HUES6 (cell line): ENCODE measurements at regions not wholly inside any gene's neighbourhood (a gene's known extent, or its start where the extent isn't known, plus 50 kb on each side); places are given as distances from the start of the nearest gene placed in this dataset.
"Not testable (repeated sequence)": the region's sequence is repeated elsewhere in the genome, so short reads cannot be mapped to it uniquely, and the experiment has no call there.

Experiments
- H3K27ac ChIP-seq: 2 replicates; pipeline ENCODE4 v1.7.0; 2013; ENCODE audit warnings: low read depth, mild to moderate bottlenecking, low read length, inconsistent platforms
- H3K27me3 ChIP-seq: 2 replicates; pipeline ENCODE4 v1.6.1; 2013; ENCODE audit warnings: low read length; ENCODE audit not compliant: control insufficient read depth, insufficient read depth
- H3K36me3 ChIP-seq: 2 replicates; pipeline ENCODE4 v1.6.1; 2013; ENCODE audit warnings: low read length; ENCODE audit not compliant: control insufficient read depth, insufficient read depth
- H3K4me1 ChIP-seq: 2 replicates; pipeline ENCODE4 v1.6.1; 2013; ENCODE audit warnings: low read length; ENCODE audit not compliant: control insufficient read depth, insufficient read depth
- H3K4me3 ChIP-seq: 2 replicates; pipeline ENCODE4 v1.5.1; 2013; ENCODE audit warnings: low read depth, low read length
- H3K9ac ChIP-seq: one replicate; pipeline ENCODE4 v1.6.1; 2013; ENCODE audit warnings: mild to moderate bottlenecking, low read length
- H3K9me3 ChIP-seq: 2 replicates; pipeline ENCODE4 v1.6.1; 2013; ENCODE audit warnings: low read depth, low read length; ENCODE audit not compliant: control insufficient read depth, insufficient read depth

DNA sequence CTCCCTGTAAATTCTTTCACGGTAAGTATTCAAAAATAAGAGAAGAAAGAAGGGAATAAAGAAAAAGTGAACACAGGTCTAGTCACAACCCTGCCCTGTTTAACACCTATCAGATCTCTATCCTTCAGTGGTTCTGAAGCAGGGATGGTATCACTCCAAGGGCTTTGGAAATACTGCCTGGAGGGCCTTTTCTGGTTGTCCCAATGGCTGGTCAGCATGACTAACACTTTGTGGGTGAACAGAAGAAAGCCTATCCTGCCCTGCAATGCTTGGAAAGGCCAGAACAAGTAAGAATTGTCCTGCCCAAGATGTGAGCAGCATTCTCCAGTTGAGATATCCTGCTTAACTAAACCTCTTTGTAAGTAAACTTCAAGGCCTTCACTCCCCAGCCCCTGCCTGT, 124.9 kb downstream of the TMEM167A start:
- no peaks in the 10 kb centered on the region for H3K36me3 ChIP-seq
- no peak overlapping the region for H3K9ac ChIP-seq
- H3K9me3 ChIP-seq, result peaks cover 10% of the 10 kb centered on the region; the same call in 1 of the 2 replicates
- no peaks in the 10 kb centered on the region for H3K4me1 ChIP-seq
- H3K4me3 ChIP-seq, result no peak overlapping the region
- no peak overlapping the region for H3K27ac ChIP-seq
- no peaks in the 10 kb centered on the region for H3K27me3 ChIP-seq

GRCh38 chr5:82944267-82944666, 132.9 kb downstream of the TMEM167A start:
- not testable (repeated sequence) for H3K36me3 ChIP-seq, H3K4me3 ChIP-seq, H3K9ac ChIP-seq, H3K27ac ChIP-seq, H3K4me1 ChIP-seq, H3K27me3 ChIP-seq
- H3K9me3 ChIP-seq, result peaks cover 21% of the 10 kb centered on the region

DNA sequence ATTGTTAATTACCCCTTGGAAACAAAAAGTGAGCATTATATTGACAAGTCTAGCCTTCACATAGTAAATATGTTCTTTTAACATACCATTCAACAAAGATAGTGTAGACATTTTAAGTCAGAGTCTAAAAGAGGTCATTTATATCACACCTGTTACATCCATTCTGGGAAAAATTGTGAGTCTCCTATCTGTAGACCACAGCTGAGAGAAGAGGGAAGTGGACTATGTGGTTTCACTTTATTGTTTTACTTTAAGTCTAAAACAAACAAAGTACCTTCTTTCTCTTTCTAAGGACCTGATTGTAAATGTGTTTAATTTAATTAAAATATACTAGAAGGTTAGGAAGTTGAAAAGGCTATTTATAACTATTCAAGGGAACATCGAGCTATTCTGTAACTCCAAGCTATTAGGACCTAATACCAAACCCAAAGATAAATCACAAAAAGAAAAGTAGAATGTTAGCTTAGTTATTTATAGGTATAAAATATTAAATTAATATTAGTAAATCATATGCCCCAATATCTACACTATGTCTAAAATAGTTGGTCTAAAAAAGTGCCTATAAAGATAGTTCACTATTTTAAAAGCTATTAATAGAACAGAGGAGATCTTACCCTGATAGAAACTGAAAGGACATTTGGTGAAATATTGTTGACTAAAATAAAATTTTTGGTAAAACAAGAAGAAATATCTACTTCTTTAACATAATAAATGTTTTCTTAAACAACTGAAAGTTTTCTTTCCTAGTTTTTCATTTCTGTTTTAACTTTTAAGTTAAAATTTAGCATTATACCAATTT, 134.9 kb downstream of the TMEM167A start:
- Histone ChIP-seq H3K4me1 (peaks cover 9% of the 10 kb centered on the region; the same call in 1 of the 2 replicates), H3K27me3 (no peaks in the 10 kb centered on the region), H3K36me3 (no peaks in the 10 kb centered on the region), H3K27ac (no peak overlapping the region), H3K9ac (no peak overlapping the region), H3K4me3 (no peak overlapping the region), H3K9me3 (peaks cover 20% of the 10 kb centered on the region)

DNA sequence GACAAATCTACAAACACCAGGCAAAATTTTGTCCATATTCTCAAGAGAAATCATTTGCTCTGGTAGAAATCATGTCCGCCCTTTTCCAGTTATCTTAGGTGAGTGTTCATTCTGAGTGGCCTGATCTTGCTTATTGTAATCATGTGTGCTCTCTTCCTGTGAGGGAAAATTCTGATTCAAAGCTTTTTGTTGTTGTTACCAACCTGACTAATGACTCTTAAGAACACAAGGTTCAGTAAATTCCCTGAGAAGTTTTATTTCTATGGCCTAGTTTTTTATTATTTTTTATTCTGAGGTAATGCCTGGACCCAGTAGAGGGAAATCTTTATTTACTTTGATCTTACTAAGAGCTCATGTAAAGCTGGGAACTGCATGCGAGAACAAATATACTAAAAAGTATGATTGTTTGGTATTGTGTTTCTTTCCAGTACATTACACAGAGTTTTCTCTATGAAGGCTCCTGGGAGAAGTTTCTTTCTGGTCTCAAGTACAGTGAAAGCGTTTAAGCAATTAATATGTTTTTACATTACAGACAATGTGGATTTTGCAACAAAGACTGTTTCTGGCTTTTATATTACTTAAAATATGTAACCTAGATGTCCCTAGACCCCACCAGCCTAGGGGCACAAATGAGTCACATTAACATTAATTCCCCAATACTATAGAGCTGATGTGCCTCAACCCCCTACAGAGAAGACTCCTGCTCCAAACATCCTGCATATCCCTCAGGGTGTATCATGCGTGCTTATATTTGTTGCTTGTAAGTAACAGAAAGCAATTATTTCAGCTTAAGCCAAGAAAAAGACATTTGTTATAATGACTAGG, 138.1 kb downstream of the TMEM167A start:
- no peak overlapping the region for H3K4me3 ChIP-seq
- peaks cover 10% of the 10 kb centered on the region for H3K9me3 ChIP-seq
- H3K4me1 ChIP-seq, result peaks cover 9% of the 10 kb centered on the region; the same call in 1 of the 2 replicates

DNA sequence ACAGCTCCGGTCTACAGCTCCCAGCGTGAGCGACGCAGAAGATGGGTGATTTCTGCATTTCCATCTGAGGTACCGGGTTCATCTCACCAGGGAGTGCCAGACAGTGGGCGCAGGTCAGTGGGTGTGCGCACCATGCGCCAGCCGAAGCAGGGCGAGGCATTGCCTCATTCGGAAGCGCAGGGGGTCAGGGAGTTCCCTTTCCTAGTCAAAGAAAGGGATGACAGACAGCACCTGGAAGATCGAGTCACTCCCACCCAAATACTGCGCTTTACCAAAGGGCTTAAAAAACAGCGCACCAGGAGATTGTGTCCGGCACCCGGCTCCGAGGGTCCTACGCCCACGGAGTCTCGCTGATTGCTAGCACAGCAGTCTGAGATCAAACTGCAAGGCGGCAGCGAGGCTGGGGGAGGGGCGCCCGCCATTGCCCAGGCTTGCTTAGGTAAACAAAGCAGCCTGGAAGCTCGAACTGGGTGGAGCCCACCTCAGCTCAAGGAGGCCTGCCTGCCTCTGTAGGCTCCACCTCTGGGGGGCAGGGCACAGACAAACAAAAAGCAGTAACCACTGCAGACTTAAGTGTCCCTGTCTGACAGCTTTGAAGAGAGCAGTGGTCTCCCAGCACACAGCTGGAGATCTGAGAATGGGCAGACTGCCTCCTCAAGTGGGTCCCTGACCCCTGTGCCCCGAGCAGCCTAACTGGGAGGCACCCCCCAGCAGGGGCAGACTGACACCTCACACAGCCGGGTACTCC, 144.5 kb downstream of the TMEM167A start:
- not testable (repeated sequence) for H3K27me3 ChIP-seq, H3K9me3 ChIP-seq, H3K36me3 ChIP-seq, H3K4me1 ChIP-seq, H3K27ac ChIP-seq
- Histone ChIP-seq H3K4me3 (peak overlapping the region; percentile 29; the same call in 1 of the 2 replicates), H3K9ac (peak overlapping the region; percentile 26)

More for the DNA sequence above, 138.1 kb downstream of the TMEM167A start:
- H3K9ac ChIP-seq, result no peak overlapping the region
- H3K27me3 ChIP-seq, result no peaks in the 10 kb centered on the region
- no peaks in the 10 kb centered on the region for H3K36me3 ChIP-seq
- no peak overlapping the region for H3K27ac ChIP-seq

GRCh38 chr5:82931110-82931509, 146.1 kb downstream of the TMEM167A start:
- Histone ChIP-seq H3K9me3 (no peaks in the 10 kb centered on the region), H3K27ac (no peak overlapping the region), H3K36me3 (no peaks in the 10 kb centered on the region), H3K4me3 (no peak overlapping the region), H3K4me1 (no peaks in the 10 kb centered on the region; the same call in 1 of the 2 replicates), H3K9ac (no peak overlapping the region), H3K27me3 (no peaks in the 10 kb centered on the region)

DNA sequence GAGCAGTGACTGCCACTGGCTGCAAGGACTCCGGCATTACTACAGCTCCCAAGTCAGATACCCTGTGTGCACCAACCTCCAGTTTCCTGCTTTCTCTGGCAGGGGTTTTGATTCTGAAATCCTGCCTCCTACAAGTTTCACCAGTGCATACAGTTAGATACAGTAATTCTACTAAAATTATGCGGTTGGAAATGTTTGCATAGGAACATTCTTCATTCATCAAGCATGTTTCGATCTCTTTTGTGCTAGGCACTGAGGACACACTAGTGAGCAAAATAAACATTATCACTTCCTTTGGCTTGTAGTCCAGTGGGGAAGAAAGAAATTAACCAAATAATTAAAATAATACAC, 152.2 kb downstream of the TMEM167A start:
- Histone ChIP-seq H3K9ac (no peak overlapping the region), H3K9me3 (no peaks in the 10 kb centered on the region), H3K36me3 (no peaks in the 10 kb centered on the region), H3K27ac (no peak overlapping the region), H3K4me1 (peaks cover 6% of the 10 kb centered on the region; the same call in 1 of the 2 replicates), H3K27me3 (no peaks in the 10 kb centered on the region), H3K4me3 (no peak overlapping the region)

DNA sequence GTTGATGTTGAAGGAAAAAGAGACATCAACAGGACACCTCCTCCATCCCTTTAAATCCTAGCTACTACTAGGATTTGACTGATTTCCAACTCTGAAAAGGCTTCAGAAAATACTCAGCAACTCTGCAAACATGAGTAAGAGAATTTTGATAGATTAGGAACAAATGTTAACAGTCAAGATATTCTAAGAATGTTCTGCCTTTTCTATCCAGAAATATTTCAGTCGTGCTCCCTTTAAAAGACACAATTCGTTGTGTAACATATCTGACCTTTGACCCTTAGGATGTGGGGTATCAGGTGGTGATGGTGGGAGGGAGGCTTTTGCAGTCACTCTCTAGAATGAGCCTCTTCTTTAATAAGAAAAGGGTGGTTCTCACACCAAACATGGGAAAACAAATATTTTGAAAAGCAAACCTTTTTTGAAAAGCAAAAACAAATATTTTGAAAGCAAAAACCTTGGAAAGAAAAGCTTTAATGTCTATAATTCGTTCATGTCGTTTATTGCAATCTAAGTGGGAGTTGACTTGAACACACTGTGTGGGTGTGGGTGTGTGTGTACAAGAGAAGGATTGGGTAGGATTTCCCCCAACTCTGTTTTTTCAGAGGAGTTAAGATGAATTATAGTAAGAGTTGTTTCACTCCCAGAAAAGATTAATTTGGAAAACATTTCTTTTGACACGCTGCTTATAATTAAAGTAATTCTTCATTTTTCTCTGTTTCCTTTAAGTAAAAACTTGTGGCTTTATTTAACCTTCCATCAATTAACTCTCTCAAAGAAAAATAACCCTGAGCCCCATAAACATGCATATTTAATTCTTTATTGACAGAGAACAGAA, 152.8 kb downstream of the TMEM167A start:
- Histone ChIP-seq H3K9ac (no peak overlapping the region), H3K4me1 (peaks cover 6% of the 10 kb centered on the region; the same call in 1 of the 2 replicates), H3K27me3 (no peaks in the 10 kb centered on the region), H3K27ac (no peak overlapping the region), H3K9me3 (no peaks in the 10 kb centered on the region), H3K36me3 (no peaks in the 10 kb centered on the region), H3K4me3 (no peak overlapping the region)

DNA sequence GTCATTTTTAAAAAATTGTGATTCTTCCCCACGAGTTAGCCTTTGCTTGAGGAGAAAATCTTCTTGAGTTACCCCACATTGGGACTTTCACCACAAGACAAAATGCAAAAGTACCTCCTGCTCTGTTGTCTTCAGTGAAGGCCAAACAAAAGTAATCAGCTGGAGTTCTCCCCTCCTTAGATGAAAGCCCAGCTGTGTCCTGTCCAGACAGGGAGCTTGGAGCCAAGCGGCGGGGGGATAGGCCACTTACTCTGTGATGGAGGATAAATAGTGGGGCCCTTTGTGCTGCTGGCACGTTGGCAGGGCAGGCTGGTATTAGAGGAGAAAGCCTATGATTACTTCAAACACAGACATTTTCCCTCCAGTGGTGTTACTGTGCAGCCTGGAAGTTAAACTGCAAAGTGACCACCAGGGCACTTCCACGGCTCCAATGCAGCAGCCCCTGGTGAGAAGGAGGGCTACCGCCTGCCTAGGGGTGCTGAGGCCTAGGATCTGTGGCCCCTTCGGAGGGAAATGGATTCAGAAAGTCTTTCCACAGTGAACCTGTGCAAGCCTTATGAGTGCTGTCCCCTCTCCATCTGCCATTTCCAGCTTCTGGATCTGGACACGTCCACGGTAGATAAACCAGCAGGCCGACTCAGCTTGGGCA, 155.0 kb downstream of the TMEM167A start:
- Histone ChIP-seq H3K27me3 (no peaks in the 10 kb centered on the region), H3K27ac (no peak overlapping the region), H3K36me3 (no peaks in the 10 kb centered on the region), H3K4me1 (peaks cover 6% of the 10 kb centered on the region), H3K4me3 (no peak overlapping the region), H3K9me3 (no peaks in the 10 kb centered on the region), H3K9ac (no peak overlapping the region)
